Nucleus accumbens (tissue), 56 donors: ENCODE measurements at regions not wholly inside any gene's neighbourhood (a gene's known extent, or its start where the extent isn't known, plus 50 kb on each side); places are given as distances from the start of the nearest gene placed in this dataset.

Experiments
- DNase-seq, 56 donors: peaks; one replicate each; lab custom pipeline; 2025; lab: John Stamatoyannopoulos, UW

GRCh38 chr11:69348414-69349235 lies 54.7 kb downstream of the MYEOV start:
- no peak for DNase-seq

- DNase-seq, result no peak
Measured at GRCh38 chr11:69350040-69350439, 56.1 kb downstream of the MYEOV start.

DNA sequence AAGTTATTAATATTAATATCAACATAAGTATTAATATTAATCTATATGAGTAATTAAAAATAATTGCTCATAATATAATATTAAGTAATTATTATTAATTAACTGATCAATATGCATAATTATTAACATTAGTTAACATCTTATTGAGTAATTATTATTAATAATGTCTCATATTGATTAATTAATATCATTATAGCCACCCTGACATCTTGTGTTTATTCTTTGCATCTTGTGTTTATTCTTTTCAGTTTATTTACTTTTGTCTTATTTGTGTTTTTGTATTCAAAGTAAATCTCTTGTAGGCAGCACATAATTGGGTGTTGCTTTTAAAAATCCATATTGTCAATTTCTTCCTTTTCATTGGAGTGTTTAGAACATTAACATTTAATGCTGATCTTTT lies 56.6 kb downstream of the MYEOV start:
- no peak for DNase-seq

GRCh38 chr11:69351460-69351859 lies 57.5 kb downstream of the MYEOV start:
- no peak for DNase-seq

DNA sequence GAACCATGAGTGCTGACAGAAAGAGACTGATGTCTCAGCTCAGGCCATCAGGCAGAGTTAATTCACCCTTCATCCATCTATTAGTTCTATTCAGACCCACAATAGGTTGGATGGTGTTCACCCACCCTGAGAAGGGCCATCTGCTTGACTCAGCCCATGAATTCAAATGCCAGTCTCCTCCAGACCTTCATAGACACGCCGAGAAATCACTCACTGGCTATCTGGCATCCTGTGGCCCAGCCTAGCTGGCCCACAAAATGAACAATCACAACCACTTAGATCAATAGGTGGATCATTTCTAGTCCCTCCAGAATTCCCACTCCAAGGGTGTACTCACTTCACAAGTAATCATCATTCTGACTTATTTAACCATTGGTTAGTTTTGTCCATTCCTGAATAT lies 58.2 kb downstream of the MYEOV start:
- DNase-seq, result no peak

DNA sequence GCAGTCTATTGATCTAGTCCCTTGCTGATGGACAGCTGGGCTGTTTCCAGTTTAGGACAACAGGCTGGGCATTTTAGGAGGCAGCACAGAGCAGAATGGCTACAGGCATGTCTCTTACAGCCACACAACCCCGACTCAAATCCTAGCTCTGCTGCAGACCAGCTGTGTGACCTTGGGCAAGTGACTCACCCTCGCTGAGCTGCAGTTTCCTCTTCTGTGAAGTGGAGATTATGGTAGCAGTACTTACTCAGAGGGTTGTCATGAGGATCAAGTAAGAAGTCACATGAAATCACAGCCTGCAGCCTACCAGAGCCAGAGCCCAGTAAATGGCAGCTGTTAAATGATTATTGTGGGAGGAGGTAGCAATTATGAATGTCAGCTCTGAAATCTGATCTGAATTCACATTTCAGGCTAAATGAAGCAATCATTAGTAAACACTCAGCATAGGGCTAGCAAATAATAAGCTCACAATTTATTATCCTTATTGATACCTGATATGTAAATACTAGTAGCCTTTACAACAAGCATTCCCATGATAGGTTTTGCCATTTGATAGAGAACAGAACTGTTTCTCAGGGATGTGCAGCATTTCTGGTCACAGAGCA lies 58.9 kb downstream of the MYEOV start:
- DNase-seq, result peak in 1 of 56 donors; percentile 17

GRCh38 chr11:69353696-69354544 lies 60.0 kb downstream of the MYEOV start:
- DNase-seq, result no peak

DNA sequence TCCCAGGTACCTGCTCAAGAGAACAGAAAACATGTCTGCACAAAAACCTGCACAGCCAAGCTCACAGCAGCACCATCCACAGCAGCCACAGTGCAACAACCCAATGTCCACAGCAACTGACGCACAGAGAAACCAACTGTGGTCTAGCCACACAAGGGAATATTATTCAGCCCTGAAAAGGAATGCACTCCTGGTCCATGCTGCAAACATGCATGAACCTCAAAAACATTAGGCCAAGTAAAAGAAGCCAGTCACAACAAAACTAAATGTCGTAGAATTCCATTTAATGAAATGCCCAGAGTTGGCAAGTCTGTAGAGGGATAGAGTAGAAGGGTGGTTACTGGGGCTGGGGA lies 60.6 kb downstream of the MYEOV start:
- DNase-seq, result no peak

- no peak for DNase-seq
Measured at GRCh38 chr11:69355346-69355940, 61.5 kb downstream of the MYEOV start.

GRCh38 chr11:69355959-69356702 lies 62.2 kb downstream of the MYEOV start:
- DNase-seq, result no peak

- DNase-seq, result no peak
Measured at GRCh38 chr11:69356703-69357457, 62.9 kb downstream of the MYEOV start.

- DNase-seq, result no peak
Measured at GRCh38 chr11:69357458-69358397, 63.8 kb downstream of the MYEOV start.

DNA sequence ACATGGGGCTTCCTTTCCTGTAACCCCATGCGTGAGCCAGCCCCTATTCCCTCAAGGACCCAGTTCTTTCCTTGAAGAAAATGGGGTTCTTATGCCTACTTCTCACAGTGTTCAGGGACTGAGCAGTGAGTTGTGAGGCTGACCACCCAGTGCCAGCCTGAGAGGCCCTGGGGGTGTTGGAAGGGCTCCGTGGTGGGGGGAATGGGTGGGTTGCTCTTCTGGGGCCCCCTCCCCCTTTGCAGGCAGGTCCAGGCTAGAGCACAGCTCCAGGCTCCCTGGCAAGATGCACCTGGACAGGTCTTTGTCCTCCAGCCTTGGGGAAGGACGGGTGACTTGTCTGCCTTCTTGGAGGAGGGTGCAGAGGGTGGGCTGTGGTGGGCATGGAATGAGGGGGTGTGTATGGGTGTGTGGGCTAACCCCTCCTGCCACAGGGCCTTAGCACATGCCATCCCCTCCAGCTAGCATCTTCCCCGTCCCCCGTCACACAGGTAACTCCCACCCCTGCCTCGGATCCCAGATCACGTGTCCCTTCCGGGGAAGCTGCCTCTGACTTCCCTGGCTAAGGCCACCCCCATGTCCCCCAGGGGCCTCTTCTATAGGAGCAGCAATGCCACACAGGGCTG lies 64.6 kb downstream of the MYEOV start:
- DNase-seq, result no peak

DNA sequence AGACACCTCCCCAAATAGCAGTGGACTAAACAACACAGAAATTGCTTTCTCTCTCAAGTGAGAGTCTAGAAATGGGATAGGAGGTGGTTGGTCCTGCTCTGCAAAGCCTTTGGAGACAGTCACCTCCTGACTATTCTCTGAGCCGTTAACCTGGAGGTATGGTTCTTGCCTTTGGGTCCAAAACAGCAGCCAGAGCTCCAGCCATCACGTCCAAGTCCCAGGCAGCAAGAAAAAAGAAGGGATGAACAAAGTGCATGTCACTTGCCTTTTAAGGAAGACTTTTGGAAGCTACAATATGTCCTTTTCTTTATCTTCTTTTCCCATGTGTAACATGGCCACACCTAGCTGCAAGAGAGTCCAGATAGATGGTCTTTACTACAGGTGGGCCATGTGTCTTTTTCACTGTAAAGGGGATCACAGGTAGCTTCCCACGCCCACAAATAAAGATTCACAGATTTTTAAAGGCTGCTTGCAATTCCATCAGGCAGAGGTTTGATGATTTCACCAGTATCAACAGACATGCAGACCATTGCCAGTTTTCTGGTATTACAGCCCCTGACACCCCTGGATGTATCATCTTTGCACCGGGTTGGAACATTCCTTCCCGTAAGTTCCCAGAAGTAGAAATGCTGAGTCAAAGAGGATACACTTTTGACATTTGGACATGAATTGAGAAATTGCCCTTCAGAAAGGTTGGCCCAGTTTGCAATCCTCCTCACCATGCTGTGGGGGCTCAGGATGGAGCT lies 66.0 kb downstream of the MYEOV start:
- no peak for DNase-seq

DNA sequence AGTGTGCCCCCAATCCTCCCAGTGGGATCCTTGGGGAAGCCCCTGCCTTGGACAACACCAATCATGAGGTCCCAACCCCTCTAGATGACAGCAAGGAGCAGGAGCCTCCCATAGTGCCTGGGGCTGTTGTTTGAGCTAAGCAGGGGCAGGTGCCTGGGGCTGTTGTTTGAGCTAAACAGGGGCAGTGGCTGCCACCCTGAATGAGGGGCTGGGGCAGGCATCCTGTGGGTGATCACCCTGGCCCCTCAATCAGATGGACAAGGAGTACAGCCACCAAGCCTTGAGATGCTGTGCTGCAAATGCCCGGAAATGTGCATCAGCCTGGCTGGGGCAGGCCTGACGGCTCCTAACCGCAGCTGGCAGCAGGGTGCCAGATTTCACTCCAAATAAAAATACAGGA lies 66.7 kb downstream of the MYEOV start:
- no peak for DNase-seq

DNA sequence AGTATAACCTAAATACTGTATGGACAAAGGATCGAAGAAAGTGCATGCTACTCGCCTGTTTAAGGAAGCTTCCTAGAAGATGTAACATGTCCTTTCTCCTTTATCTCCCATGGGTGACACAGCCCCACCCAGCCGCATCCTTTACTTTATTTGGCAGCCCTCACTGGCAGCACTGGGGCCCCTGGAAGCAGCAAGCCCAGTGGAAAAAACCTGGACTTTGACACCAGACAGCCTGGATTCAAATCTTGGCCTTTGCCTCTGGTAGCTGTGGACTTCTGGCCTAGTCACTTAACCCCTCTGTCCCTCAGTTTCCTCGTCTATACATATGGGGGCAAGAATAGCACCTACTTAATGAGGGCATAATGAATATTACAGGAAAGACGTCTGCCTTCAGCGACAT lies 67.1 kb downstream of the MYEOV start:
- DNase-seq, result no peak

- no peak for DNase-seq
Measured at GRCh38 chr11:69361466-69361865, 67.5 kb downstream of the MYEOV start.
